DLD1 (cell line): ENCODE measurements at regions not wholly inside any gene's neighbourhood (a gene's known extent, or its start where the extent isn't known, plus 50 kb on each side); places are given as distances from the start of the nearest gene placed in this dataset.
"Not testable (repeated sequence)": the region's sequence is repeated elsewhere in the genome, so short reads cannot be mapped to it uniquely, and the experiment has no call there.

Source experiments
- in situ Hi-C: cut with HindIII; loops from 2 replicates; pipeline ENCODE4 v1.10.0; 2017; ENCODE audit warnings: low sequenced_read_pairs

GRCh38 chr4:27620886-27621285 lies 760.2 kb downstream of the STIM2 start:
- in situ Hi-C loops: no loop called here

DNA sequence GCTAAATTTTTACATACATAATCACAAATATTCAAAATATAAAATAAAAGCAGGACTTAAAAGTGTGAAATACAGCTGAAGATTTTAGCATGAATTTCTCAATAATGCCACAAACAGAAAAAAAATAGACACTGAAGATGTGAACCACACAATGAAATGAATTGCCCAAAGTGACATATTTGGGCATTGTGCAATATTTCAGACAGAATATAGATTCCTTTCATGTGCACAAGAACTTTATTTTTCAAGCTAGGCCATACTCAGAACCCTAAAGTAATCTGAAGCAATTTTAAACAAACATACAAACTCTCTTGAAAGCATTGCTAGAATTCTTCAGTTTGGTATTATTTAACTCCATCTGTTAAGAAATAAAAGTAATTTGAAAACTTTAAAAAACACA lies 764.1 kb downstream of the STIM2 start:
- in situ Hi-C loops: no loop called here

- in situ Hi-C loops: no loop called here
Measured at GRCh38 chr4:27628609-27629008, 768.0 kb downstream of the STIM2 start.

DNA sequence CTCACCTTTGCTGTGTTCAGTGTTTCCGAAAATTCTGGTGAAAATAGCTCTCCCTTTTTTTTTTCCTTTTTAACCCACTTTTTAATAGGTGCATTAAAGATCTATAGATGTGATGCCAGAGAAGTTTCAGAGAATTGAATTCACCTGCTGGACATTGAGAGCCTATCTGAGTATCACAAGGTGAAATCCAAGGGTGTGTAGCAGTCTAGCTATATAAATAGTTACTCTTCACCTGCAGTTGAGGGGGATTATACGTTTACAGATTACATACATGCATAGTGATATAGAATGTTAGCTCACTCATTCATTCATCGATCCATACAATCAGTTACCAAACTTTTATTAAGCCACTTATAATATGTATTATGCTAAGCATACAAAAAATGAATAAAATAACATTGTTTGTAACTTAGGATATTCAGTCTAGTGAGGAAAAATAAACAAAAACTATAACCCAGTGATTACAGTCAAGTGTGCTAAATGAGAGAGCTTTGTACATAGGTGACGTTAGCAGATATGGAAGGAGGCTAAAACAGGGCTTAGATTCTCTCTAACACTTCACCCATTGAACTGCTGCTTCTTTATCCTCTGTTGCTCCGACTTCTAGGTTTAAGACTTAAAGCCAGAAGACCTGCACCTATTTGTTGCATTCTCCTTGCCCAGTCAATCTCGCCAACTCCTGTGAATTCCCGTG lies 769.0 kb downstream of the STIM2 start:
- in situ Hi-C loops: no loop called here

DNA sequence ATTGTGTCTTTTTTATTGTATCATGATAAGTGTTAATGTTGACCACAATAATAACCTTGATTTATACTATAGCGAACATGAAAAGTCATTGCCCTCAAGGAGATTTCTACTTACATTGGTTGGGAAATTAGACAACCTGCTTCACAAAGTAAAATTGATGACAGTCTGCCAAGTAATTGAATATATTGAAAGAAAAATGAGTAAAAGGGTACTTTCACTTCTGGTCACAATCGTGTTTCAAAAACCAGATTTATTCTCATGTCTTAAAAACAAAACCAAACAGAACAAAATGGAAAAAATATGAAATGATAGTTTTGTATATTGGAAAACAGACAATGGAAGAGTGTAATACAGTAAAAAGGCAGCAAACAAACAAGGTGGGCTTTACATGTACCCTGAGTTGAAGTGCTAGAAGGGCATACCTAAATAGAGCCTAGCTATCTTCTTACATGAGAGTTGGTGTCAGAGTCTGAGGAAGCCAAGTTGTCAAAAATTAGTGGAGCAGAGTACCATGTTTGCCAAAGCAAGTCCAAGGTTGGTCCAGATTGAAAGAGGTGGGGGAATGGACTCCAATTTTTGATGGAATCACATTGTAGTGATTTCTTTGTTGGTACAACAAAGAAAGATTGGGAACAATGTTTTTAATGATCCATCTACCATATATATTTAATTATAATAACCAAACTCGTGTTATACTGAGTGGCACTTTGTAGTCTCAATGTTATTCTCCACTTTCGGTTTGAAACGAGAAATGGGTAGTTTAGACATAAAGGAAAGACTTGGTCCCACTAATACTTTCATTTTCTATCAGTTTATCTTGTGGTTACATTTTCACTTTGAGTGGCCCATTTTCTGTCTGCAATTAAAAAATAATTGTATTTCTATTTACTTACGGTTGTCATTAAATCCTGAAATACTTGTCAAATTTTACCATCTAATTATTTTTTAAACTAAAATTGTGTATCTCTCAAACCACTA lies 775.6 kb downstream of the STIM2 start:
- in situ Hi-C loops: no loop called here

DNA sequence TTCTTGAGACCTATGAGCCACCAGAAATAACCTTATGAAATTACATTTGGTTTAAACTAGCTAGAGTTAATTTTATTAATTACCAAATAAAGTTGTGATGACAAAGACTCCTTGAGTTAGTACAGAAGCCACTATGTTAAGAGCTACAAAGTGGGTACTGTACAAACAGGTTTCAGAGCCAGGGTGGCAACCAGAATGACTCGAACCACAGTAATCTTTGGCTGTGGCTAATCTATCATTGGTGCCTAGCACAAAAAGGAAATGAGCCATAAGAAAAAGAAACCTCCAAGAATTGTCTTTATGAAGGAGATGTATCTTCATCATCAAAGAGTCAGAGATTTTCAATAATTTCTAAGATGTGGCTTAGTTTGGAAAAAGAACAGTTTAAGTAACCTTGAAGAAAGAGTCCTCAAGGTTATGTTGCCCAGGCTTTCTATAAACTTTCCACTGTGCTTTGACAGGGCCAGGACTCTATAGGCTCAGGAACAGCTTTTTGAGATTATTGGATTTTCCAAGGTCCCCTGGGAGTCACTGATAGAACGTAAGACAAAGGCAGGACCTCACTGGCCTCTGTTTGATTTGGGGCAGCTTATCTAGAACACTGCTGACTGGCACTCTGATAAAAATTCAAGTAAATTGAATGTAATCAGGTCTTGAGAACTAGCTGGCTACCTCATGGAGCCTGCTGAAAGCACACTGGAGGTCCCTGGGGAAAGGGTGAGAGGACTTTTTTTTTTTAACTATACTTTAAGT lies 777.7 kb downstream of the STIM2 start:
- in situ Hi-C loops: no loop called here

- in situ Hi-C loops: no loop called here
Measured at GRCh38 chr4:27643101-27643500, 782.5 kb downstream of the STIM2 start.

- in situ Hi-C loops: no loop called here
Measured at GRCh38 chr4:27648416-27648815, 787.8 kb downstream of the STIM2 start.

GRCh38 chr4:27662426-27662825 lies 801.8 kb downstream of the STIM2 start:
- in situ Hi-C loops: no loop called here

- in situ Hi-C loops: no loop called here
Measured at GRCh38 chr4:27666943-27667342, 806.3 kb downstream of the STIM2 start.

GRCh38 chr4:27668001-27668400 lies 807.4 kb downstream of the STIM2 start:
- in situ Hi-C loops: no loop called here

- in situ Hi-C loops: no loop called here
Measured at GRCh38 chr4:27678027-27678426, 817.4 kb downstream of the STIM2 start.

GRCh38 chr4:27684610-27685011 lies 824.0 kb downstream of the STIM2 start:
- in situ Hi-C loops: no loop called here

DNA sequence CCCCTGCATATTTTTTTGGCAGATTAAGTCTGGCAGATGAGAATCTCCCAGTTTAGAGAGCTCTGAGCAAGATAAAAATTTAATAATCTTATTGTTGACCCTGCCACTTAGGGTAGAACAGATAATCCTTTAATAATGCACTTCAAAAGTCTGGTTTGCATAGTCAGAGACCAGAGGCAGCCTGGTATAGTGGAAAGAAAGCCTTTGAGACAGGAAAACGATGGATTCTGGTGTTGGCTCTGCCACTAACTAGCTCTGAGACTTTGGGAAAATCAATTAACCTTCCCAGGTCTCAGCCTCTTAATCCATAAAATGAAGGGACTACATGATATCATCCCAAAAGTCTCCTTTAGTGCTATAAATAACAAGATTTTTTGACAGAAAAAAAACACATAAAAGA lies 824.5 kb downstream of the STIM2 start:
- in situ Hi-C loops: no loop called here

GRCh38 chr4:27685947-27686346 lies 825.3 kb downstream of the STIM2 start:
- in situ Hi-C loops: no loop called here

- in situ Hi-C loops: no loop called here
Measured at GRCh38 chr4:27692158-27692557, 831.5 kb downstream of the STIM2 start.

DNA sequence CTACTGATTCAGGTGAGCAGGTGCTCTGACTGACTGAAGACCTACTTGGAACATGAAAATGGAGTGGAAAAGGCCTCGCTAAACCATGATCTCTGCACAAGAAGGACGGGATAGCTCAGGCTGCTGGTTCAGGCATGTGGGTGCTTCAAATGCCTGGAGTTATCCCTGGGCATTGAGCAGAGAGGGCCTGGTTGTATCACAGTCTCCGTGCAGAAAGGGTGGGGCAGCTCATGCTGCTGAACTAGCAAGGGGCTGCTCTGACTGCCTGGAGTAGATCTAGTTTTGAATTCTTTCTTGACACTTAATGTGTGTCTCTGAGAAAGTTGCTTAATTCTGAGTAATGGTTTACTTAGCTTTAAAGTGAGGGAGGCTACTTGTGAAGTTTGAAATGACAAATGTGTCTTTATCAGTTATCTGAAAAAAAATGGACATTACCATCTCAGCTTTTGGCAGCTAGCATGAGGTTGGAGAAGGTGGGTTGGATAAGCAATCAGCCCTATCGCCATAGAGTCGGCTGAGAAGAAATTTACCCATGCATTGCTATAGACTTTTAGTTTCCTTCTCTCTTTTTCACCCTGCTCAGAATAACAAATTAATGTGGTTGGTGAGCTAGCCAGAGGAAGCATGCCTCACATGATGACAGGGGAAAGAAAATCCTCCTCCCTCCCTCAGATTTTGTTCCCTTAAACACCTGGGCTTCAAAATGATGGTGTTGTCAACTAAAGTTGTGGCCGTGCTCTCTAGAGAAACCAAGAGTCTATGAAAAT lies 832.4 kb downstream of the STIM2 start:
- in situ Hi-C loops: no loop called here

DNA sequence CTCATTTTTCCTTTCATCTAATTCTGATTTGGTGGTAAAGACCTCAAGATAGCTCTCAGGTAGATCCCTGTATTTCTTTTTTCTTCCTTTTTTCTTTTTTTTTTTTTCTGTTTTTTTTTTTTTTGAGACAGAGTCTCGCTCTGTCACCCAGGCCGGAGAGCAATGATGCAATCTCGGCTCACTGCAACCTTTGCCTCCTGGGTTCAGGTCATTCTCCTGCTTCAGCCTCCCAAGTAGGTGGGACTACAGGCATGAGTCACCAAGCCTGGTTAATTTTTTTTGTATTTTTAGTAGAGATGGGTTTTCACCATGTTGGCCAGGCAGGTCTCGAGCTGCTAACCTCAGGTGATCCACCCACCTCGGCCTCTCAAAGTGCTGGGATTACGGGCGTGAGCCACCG lies 835.6 kb downstream of the STIM2 start:
- in situ Hi-C loops: not testable (repeated sequence)

DNA sequence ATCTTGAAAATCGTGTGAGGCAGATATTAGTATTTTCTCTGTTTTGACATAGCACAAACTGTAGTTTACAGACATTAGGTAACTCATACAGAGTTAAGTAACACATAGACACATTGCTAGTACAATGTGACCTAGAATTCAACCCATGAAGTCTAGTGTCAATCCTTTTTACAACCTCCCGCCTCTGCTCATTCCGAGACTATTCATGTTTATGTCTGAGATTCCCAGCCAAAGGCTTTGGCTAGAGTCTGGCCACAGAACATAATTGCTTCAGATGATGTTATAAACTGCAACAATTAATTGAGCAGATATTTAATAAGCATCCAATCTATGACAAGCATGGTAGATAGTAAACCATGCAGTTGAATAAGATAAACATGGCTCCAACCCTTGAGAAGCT lies 841.0 kb downstream of the STIM2 start:
- in situ Hi-C loops: no loop called here

DNA sequence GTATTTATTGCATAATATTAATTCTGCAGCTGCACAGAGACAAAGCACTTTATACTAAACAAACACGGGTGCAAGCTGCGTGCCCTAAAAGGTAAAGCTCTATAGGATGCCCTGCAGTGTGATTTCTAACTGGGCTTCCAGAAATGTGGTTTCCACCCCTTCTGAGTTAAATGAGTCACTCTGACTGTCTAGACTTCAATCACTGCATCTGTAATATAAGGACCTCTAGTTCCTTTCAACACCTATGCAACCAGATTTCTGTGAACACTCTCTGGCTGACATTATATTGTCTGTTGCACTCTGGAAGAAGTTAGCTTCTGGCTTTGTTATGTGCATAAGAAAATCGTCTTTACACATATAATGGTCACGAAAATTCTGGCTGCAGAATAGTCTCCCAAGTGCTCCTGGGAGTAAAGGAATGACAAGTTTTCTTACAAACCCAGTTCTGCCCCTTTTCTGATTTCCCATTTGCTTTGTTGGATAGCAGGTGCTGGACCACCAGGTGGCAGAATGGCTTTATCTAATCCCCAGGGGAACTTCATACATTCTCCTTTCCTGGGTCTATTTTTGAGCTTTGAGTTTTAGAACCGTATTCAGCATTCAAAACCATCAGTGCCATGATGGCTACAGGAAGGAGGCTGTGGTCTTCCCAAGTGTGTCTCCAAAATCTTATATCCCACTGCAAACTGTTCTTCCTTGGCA lies 842.2 kb downstream of the STIM2 start:
- in situ Hi-C loops: no loop called here
